ENCODE measurements at regions not wholly inside any gene's neighbourhood (a gene's known extent, or its start where the extent isn't known, plus 50 kb on each side); places are given as distances from the start of the nearest gene placed in this dataset.
"Not testable (repeated sequence)": the region's sequence is repeated elsewhere in the genome, so short reads cannot be mapped to it uniquely, and the experiment has no call there.

DNA sequence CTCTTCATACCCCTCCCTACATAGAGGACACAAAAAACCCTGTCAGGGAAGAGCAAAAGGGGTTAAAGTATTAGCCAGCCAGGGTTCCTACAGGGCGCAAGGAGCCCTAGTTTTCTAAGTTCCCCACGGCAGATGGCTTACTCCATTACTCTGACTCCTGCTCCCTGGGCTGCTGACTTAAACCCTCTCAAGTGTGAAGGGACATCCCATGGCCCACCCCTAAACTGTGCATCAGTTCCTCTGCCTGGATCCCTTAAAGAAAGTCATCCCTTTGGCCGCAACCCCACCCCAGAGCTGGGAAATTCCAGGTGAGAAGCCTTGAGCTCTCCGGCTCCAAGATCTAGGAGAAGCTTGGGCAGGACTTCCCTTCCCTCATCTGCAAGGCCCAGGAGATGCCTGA lies 236.0 kb downstream of the TOMM20 start:
- no peaks in the 10 kb centered on the region for H3K36me3 ChIP-seq (ENCODE audit: control insufficient read depth, insufficient read depth, low read length)
- 90% methylated on average over 4 of the region's 4 CpGs for WGBS (ENCODE audit: insufficient coverage)
- intact Hi-C loops (cut with micrococcal nuclease): no loop called here

GRCh38 chr1:234891427-234891826 lies 237.2 kb downstream of the TOMM20 start:
- Mint-ChIP-seq H3K27ac (no peak overlapping the region), H3K4me3 (no peak overlapping the region), H3K36me3 (no peaks in the 10 kb centered on the region)

More for the DNA sequence above, 236.0 kb downstream of the TOMM20 start:
- Mint-ChIP-seq H3K27ac (no peak overlapping the region), H3K27me3 (ENCODE audit: low read depth in 2 of 2) (peaks cover 0 to 6% of the 10 kb centered on the region in 2 donors), H3K4me3 (no peak overlapping the region), H3K9me3 (no peaks in the 10 kb centered on the region), H3K36me3 (no peaks in the 10 kb centered on the region), H3K4me1 (peaks cover 13 to 29% of the 10 kb centered on the region in 2 donors)
- ATAC-seq (no peak), DNase-seq (no peak)
- Histone ChIP-seq H3K4me3 (ENCODE audit: low read length) (no peak overlapping the region), H3K27ac (ENCODE audit: low read length) (no peak overlapping the region), H3K4me1 (ENCODE audit: control insufficient read depth, insufficient read depth, low read length) (no peaks in the 10 kb centered on the region), H3K27me3 (ENCODE audit: control insufficient read depth, insufficient read depth, low read length) (no peaks in the 10 kb centered on the region), H3K9me3 (ENCODE audit: control insufficient read depth, insufficient read depth, low read length) (no peaks in the 10 kb centered on the region)
- TF ChIP-seq, protein P1, sequence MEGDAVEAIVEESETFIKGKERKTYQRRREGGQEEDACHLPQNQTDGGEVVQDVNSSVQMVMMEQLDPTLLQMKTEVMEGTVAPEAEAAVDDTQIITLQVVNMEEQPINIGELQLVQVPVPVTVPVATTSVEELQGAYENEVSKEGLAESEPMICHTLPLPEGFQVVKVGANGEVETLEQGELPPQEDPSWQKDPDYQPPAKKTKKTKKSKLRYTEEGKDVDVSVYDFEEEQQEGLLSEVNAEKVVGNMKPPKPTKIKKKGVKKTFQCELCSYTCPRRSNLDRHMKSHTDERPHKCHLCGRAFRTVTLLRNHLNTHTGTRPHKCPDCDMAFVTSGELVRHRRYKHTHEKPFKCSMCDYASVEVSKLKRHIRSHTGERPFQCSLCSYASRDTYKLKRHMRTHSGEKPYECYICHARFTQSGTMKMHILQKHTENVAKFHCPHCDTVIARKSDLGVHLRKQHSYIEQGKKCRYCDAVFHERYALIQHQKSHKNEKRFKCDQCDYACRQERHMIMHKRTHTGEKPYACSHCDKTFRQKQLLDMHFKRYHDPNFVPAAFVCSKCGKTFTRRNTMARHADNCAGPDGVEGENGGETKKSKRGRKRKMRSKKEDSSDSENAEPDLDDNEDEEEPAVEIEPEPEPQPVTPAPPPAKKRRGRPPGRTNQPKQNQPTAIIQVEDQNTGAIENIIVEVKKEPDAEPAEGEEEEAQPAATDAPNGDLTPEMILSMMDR (IDR thresholded peaks at IDR 0.05): no peak

GRCh38 chr1:234889643-234890042 lies 239.0 kb downstream of the TOMM20 start:
- Histone ChIP-seq H3K9me3 (ENCODE audit: control insufficient read depth, insufficient read depth, low read length) (no peaks in the 10 kb centered on the region), H3K27ac (ENCODE audit: low read length) (no peak overlapping the region), H3K36me3 (ENCODE audit: control insufficient read depth, insufficient read depth, low read length) (no peaks in the 10 kb centered on the region), H3K27me3 (ENCODE audit: control insufficient read depth, insufficient read depth, low read length) (no peaks in the 10 kb centered on the region), H3K4me3 (ENCODE audit: low read length) (no peak overlapping the region), H3K4me1 (ENCODE audit: control insufficient read depth, insufficient read depth, low read length) (no peaks in the 10 kb centered on the region)
- WGBS (ENCODE audit: insufficient coverage): 69% methylated on average over 6 of the region's 7 CpGs
- no peak overlapping the region for H3K4me3 Mint-ChIP-seq
- H3K9me3 Mint-ChIP-seq: no peaks in the 10 kb centered on the region
- H3K4me1 Mint-ChIP-seq: peaks cover 8 to 24% of the 10 kb centered on the region in 2 donors
- intact Hi-C loops (cut with micrococcal nuclease): no loop called here
- H3K27me3 Mint-ChIP-seq (ENCODE audit: low read depth in 2 of 2): peaks cover 0 to 6% of the 10 kb centered on the region in 2 donors
- H3K27ac Mint-ChIP-seq: no peak overlapping the region
- no peak for ATAC-seq
- TF ChIP-seq, protein P1 (IDR thresholded peaks at IDR 0.05): no peak
- DNase-seq: no peak
- no peaks in the 10 kb centered on the region for H3K36me3 Mint-ChIP-seq

More at GRCh38 chr1:234891427-234891826, 237.2 kb downstream of the TOMM20 start:
- Histone ChIP-seq H3K36me3 (ENCODE audit: control insufficient read depth, insufficient read depth, low read length) (no peaks in the 10 kb centered on the region), H3K4me1 (ENCODE audit: control insufficient read depth, insufficient read depth, low read length) (no peaks in the 10 kb centered on the region), H3K9me3 (ENCODE audit: control insufficient read depth, insufficient read depth, low read length) (no peaks in the 10 kb centered on the region), H3K27ac (ENCODE audit: low read length) (no peak overlapping the region), H3K4me3 (ENCODE audit: low read length) (no peak overlapping the region), H3K27me3 (ENCODE audit: control insufficient read depth, insufficient read depth, low read length) (no peaks in the 10 kb centered on the region)
- intact Hi-C loops (cut with micrococcal nuclease): no loop called here
- no peak for DNase-seq
- TF ChIP-seq, protein P1 (IDR thresholded peaks at IDR 0.05): no peak
- peaks cover 13 to 29% of the 10 kb centered on the region in 2 donors for H3K4me1 Mint-ChIP-seq
- WGBS (ENCODE audit: insufficient coverage): 89% methylated on average over 3 of the region's 3 CpGs
- H3K27me3 Mint-ChIP-seq (ENCODE audit: low read depth in 2 of 2): peaks cover 0 to 6% of the 10 kb centered on the region in 2 donors
- H3K9me3 Mint-ChIP-seq: no peaks in the 10 kb centered on the region
- ATAC-seq: no peak

GRCh38 chr1:234888247-234888646 lies 240.4 kb downstream of the TOMM20 start:
- H3K4me1 ChIP-seq (ENCODE audit: control insufficient read depth, insufficient read depth, low read length); ATAC-seq; H3K9me3 ChIP-seq (ENCODE audit: control insufficient read depth, insufficient read depth, low read length); H3K27me3 ChIP-seq (ENCODE audit: control insufficient read depth, insufficient read depth, low read length); H3K27me3 Mint-ChIP-seq (ENCODE audit: low read depth in 2 of 2); intact Hi-C loops (cut with micrococcal nuclease); H3K9me3 Mint-ChIP-seq; DNase-seq; H3K36me3 ChIP-seq (ENCODE audit: control insufficient read depth, insufficient read depth, low read length); H3K27ac ChIP-seq (ENCODE audit: low read length); H3K4me3 Mint-ChIP-seq; H3K4me3 ChIP-seq (ENCODE audit: low read length); H3K27ac Mint-ChIP-seq; H3K36me3 Mint-ChIP-seq: not testable (repeated sequence)
- H3K4me1 Mint-ChIP-seq: peaks cover 0 to 15% of the 10 kb centered on the region in 2 donors
- 100% methylated on average over 1 of the region's 5 CpGs for WGBS (ENCODE audit: insufficient coverage)
